ENCODE measurements at regions not wholly inside any gene's neighbourhood (a gene's known extent, or its start where the extent isn't known, plus 50 kb on each side); places are given as distances from the start of the nearest gene placed in this dataset.

GRCh38 chr18:59057493-59057795 is 82.2 kb upstream of the SEC11C start (continued):
- TF ChIP-seq, protein P1, sequence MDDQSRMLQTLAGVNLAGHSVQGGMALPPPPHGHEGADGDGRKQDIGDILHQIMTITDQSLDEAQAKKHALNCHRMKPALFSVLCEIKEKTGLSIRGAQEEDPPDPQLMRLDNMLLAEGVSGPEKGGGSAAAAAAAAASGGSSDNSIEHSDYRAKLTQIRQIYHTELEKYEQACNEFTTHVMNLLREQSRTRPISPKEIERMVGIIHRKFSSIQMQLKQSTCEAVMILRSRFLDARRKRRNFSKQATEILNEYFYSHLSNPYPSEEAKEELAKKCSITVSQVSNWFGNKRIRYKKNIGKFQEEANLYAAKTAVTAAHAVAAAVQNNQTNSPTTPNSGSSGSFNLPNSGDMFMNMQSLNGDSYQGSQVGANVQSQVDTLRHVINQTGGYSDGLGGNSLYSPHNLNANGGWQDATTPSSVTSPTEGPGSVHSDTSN (CRISPR knock-in tag; IDR thresholded peaks at IDR 0.05; ENCODE audit: borderline replicate concordance), result no peak
- no peak for TF ChIP-seq ZXDC (CRISPR knock-in tag; IDR thresholded peaks at IDR 0.05)
- no peak for TF ChIP-seq MBNL3 (CRISPR knock-in tag; conservative IDR thresholded peaks at IDR 0.05)

- no peak overlapping the region for H2AFZ ChIP-seq (ENCODE audit: low read length)
- no peaks in the 10 kb centered on the region for H3K9me3 ChIP-seq (ENCODE audit: low read length)
- WGBS (ENCODE audit: low lambda C conversion rate), result 0% methylated on average over 4 of the region's 4 CpGs
- intact Hi-C loops (cut with micrococcal nuclease; ENCODE audit: unreplicated experiment) (loop anchor here (1.0 kb wide), 2 partner anchors 277 to 290 kb away; no protein-coding TSS in a partner anchor), in situ Hi-C loops (cut with HindIII; ENCODE audit: extremely low pct_ligation_motif_present, low pct_unique_long_range_greater_than_20kb) (loop anchor here (10.0 to 25.0 kb wide), 3 partner anchors 273 to 671 kb away; no protein-coding TSS in a partner anchor)
- no peaks in the 10 kb centered on the region for H3K36me3 ChIP-seq (replicated peaks in 1 of 2; ENCODE audit: control insufficient read depth in 1 of 2, insufficient read depth in 2 of 2, low read length in 2 of 2)
- no peaks in the 10 kb centered on the region for H3K79me2 ChIP-seq (ENCODE audit: insufficient read depth, low read length)
- DNase-seq (ENCODE audit: low spot score) (no peak), FAIRE-seq (no peak), ATAC-seq (no peak)
- H3K4me2 ChIP-seq (ENCODE audit: low read depth, low read length), result no peak overlapping the region
- H4K20me1 ChIP-seq (ENCODE audit: insufficient read depth, low read length), result no peaks in the 10 kb centered on the region
- ChIA-PET POLR2A (no interaction called here), CTCF (ENCODE audit: low intra/inter-chr PET ratio, low total read pairs) (interaction anchor here (2.1 to 2.3 kb wide), 2 partner anchors 276 to 290 kb away, joined by 7 to 23 read pairs; no protein-coding TSS in a partner anchor)
- no peaks in the 10 kb centered on the region for H3K4me1 ChIP-seq (ENCODE audit: insufficient read depth, low read length)
- no peak for TF ChIP-seq GATA4 (IDR thresholded peaks at IDR 0.05; ENCODE audit: borderline replicate concordance, low read depth)
- TF ChIP-seq PRDM10 (CRISPR knock-in tag; IDR thresholded peaks at IDR 0.05; ENCODE audit: low read depth), result no peak
- TF ChIP-seq NCOA2 (CRISPR knock-in tag; IDR thresholded peaks at IDR 0.05), result no peak
- no peak for TF ChIP-seq KDM2A (CRISPR knock-in tag; IDR thresholded peaks at IDR 0.05; ENCODE audit: borderline replicate concordance, low read depth)
- no peak for TF ChIP-seq NR0B2 (CRISPR knock-in tag; IDR thresholded peaks at IDR 0.05)
- TF ChIP-seq DBP (CRISPR knock-in tag; IDR thresholded peaks at IDR 0.05; ENCODE audit: not compliant biosample characterization), result no peak
- TF ChIP-seq, protein P2, sequence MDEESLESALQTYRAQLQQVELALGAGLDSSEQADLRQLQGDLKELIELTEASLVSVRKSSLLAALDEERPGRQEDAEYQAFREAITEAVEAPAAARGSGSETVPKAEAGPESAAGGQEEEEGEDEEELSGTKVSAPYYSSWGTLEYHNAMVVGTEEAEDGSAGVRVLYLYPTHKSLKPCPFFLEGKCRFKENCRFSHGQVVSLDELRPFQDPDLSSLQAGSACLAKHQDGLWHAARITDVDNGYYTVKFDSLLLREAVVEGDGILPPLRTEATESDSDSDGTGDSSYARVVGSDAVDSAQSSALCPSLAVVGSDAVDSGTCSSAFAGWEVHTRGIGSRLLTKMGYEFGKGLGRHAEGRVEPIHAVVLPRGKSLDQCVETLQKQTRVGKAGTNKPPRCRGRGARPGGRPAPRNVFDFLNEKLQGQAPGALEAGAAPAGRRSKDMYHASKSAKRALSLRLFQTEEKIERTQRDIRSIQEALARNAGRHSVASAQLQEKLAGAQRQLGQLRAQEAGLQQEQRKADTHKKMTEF (CRISPR knock-in tag; IDR thresholded peaks at IDR 0.05), result no peak
- TF ChIP-seq THYN1 (CRISPR knock-in tag; IDR thresholded peaks at IDR 0.05; ENCODE audit: borderline replicate concordance, low read depth), result no peak
- H3K4me3 ChIP-seq (replicated peaks in 1 of 3; ENCODE audit: insufficient read depth in 1 of 3, low read depth in 2 of 3, low read length in 3 of 3), result no peak overlapping the region
- BruUV-seq (replicated peaks), result no TSS peak
- no peak overlapping the region for H3K27ac ChIP-seq (ENCODE audit: extremely low read length, insufficient read depth, low read length)
- H3K9ac ChIP-seq (ENCODE audit: insufficient read depth, low read depth, low read length), result no peak overlapping the region
- peaks cover 3 to 36% of the 10 kb centered on the region in 2 experiments; a peak in 3 of 5 replicates for H3K27me3 ChIP-seq (ENCODE audit: control insufficient read depth in 1 of 2, insufficient read depth in 2 of 2, low read length in 2 of 2)
Measured at GRCh38 chr18:59057969-59058368, 81.7 kb upstream of the SEC11C start.

All from HepG2 (cell line).